Thoracic aorta (tissue), 2 donors: ENCODE measurements at regions not wholly inside any gene's neighbourhood (a gene's known extent, or its start where the extent isn't known, plus 50 kb on each side); places are given as distances from the start of the nearest gene placed in this dataset.

Source experiments
- ATAC-seq: fragments of 150-250 bp; one replicate; pipeline ENCODE4 v1.8.0; 2017; ENCODE audit warnings: low read depth; ENCODE audit not compliant: insufficient number of reproducible peaks, low FRiP score
- DNase-seq: peaks from one replicate; pipeline ENCODE4 v3.0.0-alpha.2; 2020; ENCODE audit warnings: low spot score
- H3K27ac ChIP-seq, 2 donors: fragments of 200-600 bp; sonication (generic); 1 replicate in 1 of 2; 2 replicates in 1 of 2; pipeline ENCODE4 v1.5.1; 2016; ENCODE audit warnings: mild to moderate bottlenecking in 2 of 2, moderate library complexity in 2 of 2
- H3K27me3 ChIP-seq: fragments of 200-600 bp; sonication (generic); replicated peaks from 2 replicates; pipeline ENCODE4 v1.6.0; 2016; ENCODE audit warnings: mild to moderate bottlenecking; ENCODE audit not compliant: insufficient read depth
- H3K36me3 ChIP-seq: fragments of 200-600 bp; sonication (generic); one replicate; pipeline ENCODE4 v1.5.1; 2016
- H3K4me1 ChIP-seq, 2 donors: fragments of 200-600 bp; sonication (generic); 1 replicate in 1 of 2; 2 replicates in 1 of 2; pipeline versions ENCODE4 v1.5.1 to v1.6.0; 2016; ENCODE audit warnings: low read depth in 2 of 2, mild to moderate bottlenecking in 1 of 2; ENCODE audit not compliant: control insufficient read depth in 1 of 2
- H3K4me3 ChIP-seq: fragments of 200-600 bp; sonication (generic); 2 replicates; pipeline ENCODE4 v1.5.1; 2016; ENCODE audit warnings: mild to moderate bottlenecking
- H3K9me3 ChIP-seq: fragments of 200-600 bp; sonication (generic); 2 replicates; pipeline ENCODE4 v1.5.1; 2016
- CTCF ChIP-seq: fragments of 200-600 bp; sonication (generic); IDR thresholded peaks from one replicate; pipeline ENCODE4 v1.5.1; 2019; ENCODE audit warnings: antibody characterized with exemption

GRCh38 chr7:17041324-17041723 is 159.5 kb upstream of the AGR3 start:
- TF ChIP-seq CTCF: no peak
- Histone ChIP-seq H3K27me3 (no peaks in the 10 kb centered on the region), H3K4me3 (no peak overlapping the region), H3K9me3 (no peaks in the 10 kb centered on the region), H3K36me3 (no peaks in the 10 kb centered on the region), H3K27ac (no peak overlapping the region), H3K4me1 (peaks cover 0 to 18% of the 10 kb centered on the region in 2 donors)
- ATAC-seq (no peak), DNase-seq (no peak)

GRCh38 chr7:17042211-17042610 is 160.4 kb upstream of the AGR3 start:
- Histone ChIP-seq H3K9me3 (no peaks in the 10 kb centered on the region), H3K4me1 (peaks cover 0 to 18% of the 10 kb centered on the region in 2 donors), H3K36me3 (no peaks in the 10 kb centered on the region), H3K27ac (no peak overlapping the region), H3K27me3 (no peaks in the 10 kb centered on the region), H3K4me3 (no peak overlapping the region)
- TF ChIP-seq CTCF: no peak
- ATAC-seq: no peak
- no peak for DNase-seq

- Histone ChIP-seq H3K4me1 (peaks cover 0 to 18% of the 10 kb centered on the region in 2 donors), H3K4me3 (peak overlapping the region; percentile 0), H3K36me3 (no peaks in the 10 kb centered on the region), H3K9me3 (no peaks in the 10 kb centered on the region), H3K27ac (no peak overlapping the region), H3K27me3 (no peaks in the 10 kb centered on the region)
- no peak for ATAC-seq
- no peak for TF ChIP-seq CTCF
- no peak for DNase-seq
Observed at GRCh38 chr7:17043012-17043877, 161.5 kb upstream of the AGR3 start.

GRCh38 chr7:17044396-17044795 is 162.6 kb upstream of the AGR3 start:
- no peak overlapping the region for H3K4me3 ChIP-seq
- H3K4me1 ChIP-seq: peaks cover 0 to 18% of the 10 kb centered on the region in 2 donors
- DNase-seq: no peak
- no peaks in the 10 kb centered on the region for H3K27me3 ChIP-seq
- no peak overlapping the region for H3K27ac ChIP-seq
- no peaks in the 10 kb centered on the region for H3K36me3 ChIP-seq
- no peak for ATAC-seq
- TF ChIP-seq CTCF: no peak
- no peaks in the 10 kb centered on the region for H3K9me3 ChIP-seq

- DNase-seq (no peak), ATAC-seq (no peak)
- no peaks in the 10 kb centered on the region for H3K27me3 ChIP-seq
- peaks cover 0 to 18% of the 10 kb centered on the region in 2 donors for H3K4me1 ChIP-seq
- no peak overlapping the region for H3K27ac ChIP-seq
- no peak for TF ChIP-seq CTCF
- H3K4me3 ChIP-seq: no peak overlapping the region
- no peaks in the 10 kb centered on the region for H3K9me3 ChIP-seq
- no peaks in the 10 kb centered on the region for H3K36me3 ChIP-seq
Observed at GRCh38 chr7:17044861-17045260, 163.1 kb upstream of the AGR3 start.
